ENCODE measurements at regions not wholly inside any gene's neighbourhood (a gene's known extent, or its start where the extent isn't known, plus 50 kb on each side); places are given as distances from the start of the nearest gene placed in this dataset.

GRCh38 chr2:12320027-12320734, 396.6 kb upstream of the TRIB2 start:
- TF ChIP-seq, protein P1, sequence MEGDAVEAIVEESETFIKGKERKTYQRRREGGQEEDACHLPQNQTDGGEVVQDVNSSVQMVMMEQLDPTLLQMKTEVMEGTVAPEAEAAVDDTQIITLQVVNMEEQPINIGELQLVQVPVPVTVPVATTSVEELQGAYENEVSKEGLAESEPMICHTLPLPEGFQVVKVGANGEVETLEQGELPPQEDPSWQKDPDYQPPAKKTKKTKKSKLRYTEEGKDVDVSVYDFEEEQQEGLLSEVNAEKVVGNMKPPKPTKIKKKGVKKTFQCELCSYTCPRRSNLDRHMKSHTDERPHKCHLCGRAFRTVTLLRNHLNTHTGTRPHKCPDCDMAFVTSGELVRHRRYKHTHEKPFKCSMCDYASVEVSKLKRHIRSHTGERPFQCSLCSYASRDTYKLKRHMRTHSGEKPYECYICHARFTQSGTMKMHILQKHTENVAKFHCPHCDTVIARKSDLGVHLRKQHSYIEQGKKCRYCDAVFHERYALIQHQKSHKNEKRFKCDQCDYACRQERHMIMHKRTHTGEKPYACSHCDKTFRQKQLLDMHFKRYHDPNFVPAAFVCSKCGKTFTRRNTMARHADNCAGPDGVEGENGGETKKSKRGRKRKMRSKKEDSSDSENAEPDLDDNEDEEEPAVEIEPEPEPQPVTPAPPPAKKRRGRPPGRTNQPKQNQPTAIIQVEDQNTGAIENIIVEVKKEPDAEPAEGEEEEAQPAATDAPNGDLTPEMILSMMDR (IDR thresholded peaks at IDR 0.05; ENCODE audit: unreplicated experiment): no peak
- no peak overlapping the region for H3K4me3 Mint-ChIP-seq (ENCODE audit: low read depth)
- H3K36me3 Mint-ChIP-seq (ENCODE audit: insufficient read depth): no peaks in the 10 kb centered on the region
- no peaks in the 10 kb centered on the region for H3K4me1 Mint-ChIP-seq (ENCODE audit: low read depth)
- no peaks in the 10 kb centered on the region for H3K9me3 Mint-ChIP-seq (ENCODE audit: low read depth)
- no peak overlapping the region for H3K27ac Mint-ChIP-seq
- H3K27me3 Mint-ChIP-seq: no peaks in the 10 kb centered on the region
- no peak for DNase-seq (ENCODE audit: low spot score, unreplicated experiment)

DNA sequence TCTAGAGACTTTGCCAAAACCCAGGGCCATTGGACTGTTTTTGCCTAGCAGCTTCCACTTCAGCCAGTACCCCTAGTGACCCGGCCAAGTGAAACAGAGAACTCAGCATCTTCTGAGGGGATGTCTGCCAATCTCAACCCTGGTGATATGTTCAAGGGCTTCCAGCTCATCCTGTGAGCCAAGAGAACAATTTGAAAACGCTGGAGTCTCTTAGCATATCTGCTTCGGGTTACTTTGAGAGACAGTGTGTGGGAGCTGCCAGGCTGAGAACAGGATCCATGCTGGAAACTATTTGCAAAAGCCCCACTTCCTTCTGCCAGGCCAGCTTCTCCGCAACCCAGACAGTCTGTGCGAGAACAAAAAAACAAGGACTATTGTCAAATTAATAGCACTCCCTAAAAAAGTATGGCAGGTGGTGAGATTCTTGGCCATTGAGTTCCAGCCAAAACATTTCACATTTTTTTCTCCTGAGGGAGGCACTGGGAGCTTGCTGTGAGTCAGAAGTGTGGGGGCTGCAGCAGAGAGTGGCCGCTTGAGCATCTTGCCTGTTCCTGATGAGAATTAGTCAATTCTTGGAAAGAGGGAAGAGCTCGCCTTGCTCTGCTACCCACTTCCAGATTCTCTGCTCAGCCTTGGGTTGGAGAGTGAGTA, 395.6 kb upstream of the TRIB2 start:
- H3K36me3 Mint-ChIP-seq (ENCODE audit: insufficient read depth): no peaks in the 10 kb centered on the region
- no peaks in the 10 kb centered on the region for H3K27me3 Mint-ChIP-seq
- H3K9me3 Mint-ChIP-seq (ENCODE audit: low read depth): no peaks in the 10 kb centered on the region
- TF ChIP-seq, protein P1 (IDR thresholded peaks at IDR 0.05; ENCODE audit: unreplicated experiment): no peak
- no peak for DNase-seq (ENCODE audit: low spot score, unreplicated experiment)
- no peaks in the 10 kb centered on the region for H3K4me1 Mint-ChIP-seq (ENCODE audit: low read depth)
- H3K4me3 Mint-ChIP-seq (ENCODE audit: low read depth): no peak overlapping the region
- H3K27ac Mint-ChIP-seq: no peak overlapping the region

- Mint-ChIP-seq H3K9me3 (ENCODE audit: low read depth) (no peaks in the 10 kb centered on the region), H3K27ac (no peak overlapping the region), H3K36me3 (ENCODE audit: insufficient read depth) (no peaks in the 10 kb centered on the region), H3K4me1 (ENCODE audit: low read depth) (no peaks in the 10 kb centered on the region), H3K4me3 (ENCODE audit: low read depth) (no peak overlapping the region), H3K27me3 (no peaks in the 10 kb centered on the region)
- no peak for DNase-seq (ENCODE audit: low spot score, unreplicated experiment)
- TF ChIP-seq, protein P1 (IDR thresholded peaks at IDR 0.05; ENCODE audit: unreplicated experiment): no peak
Measured at GRCh38 chr2:12321886-12322285, 394.9 kb upstream of the TRIB2 start.

DNA sequence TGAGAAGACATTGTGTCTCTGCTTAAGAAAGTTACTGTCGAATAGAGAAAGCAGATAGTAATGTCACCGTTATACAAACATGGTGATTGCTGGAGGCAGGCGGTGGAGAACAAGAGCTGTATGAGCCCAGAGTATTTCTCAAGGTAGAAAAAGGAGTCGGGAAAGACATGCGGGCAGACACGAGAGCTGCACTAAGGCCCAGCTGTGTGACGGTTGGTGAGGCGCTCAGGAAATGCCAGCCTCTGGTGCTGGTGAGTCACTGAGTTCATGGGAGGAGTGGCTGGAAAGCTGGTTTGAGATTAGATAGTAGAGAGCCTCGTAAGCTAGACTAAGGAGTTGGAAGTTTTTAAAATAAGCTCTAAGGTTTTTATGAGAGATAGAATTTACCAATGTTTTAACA, 390.9 kb upstream of the TRIB2 start:
- no peaks in the 10 kb centered on the region for H3K9me3 Mint-ChIP-seq (ENCODE audit: low read depth)
- H3K27me3 Mint-ChIP-seq: peaks cover 7% of the 10 kb centered on the region
- TF ChIP-seq, protein P1 (IDR thresholded peaks at IDR 0.05; ENCODE audit: unreplicated experiment): no peak
- H3K4me3 Mint-ChIP-seq (ENCODE audit: low read depth): no peak overlapping the region
- H3K27ac Mint-ChIP-seq: no peak overlapping the region
- no peaks in the 10 kb centered on the region for H3K36me3 Mint-ChIP-seq (ENCODE audit: insufficient read depth)
- DNase-seq (ENCODE audit: low spot score, unreplicated experiment): no peak
- no peaks in the 10 kb centered on the region for H3K4me1 Mint-ChIP-seq (ENCODE audit: low read depth)

GRCh38 chr2:12326449-12327190, 390.1 kb upstream of the TRIB2 start:
- Mint-ChIP-seq H3K4me3 (ENCODE audit: low read depth) (no peak overlapping the region), H3K36me3 (ENCODE audit: insufficient read depth) (no peaks in the 10 kb centered on the region), H3K4me1 (ENCODE audit: low read depth) (no peaks in the 10 kb centered on the region), H3K9me3 (ENCODE audit: low read depth) (peaks cover 3% of the 10 kb centered on the region), H3K27ac (no peak overlapping the region), H3K27me3 (peaks cover 7% of the 10 kb centered on the region)
- DNase-seq (ENCODE audit: low spot score, unreplicated experiment): no peak
- TF ChIP-seq, protein P1 (IDR thresholded peaks at IDR 0.05; ENCODE audit: unreplicated experiment): peak; percentile 51

All from progenitor cell of endocrine pancreas (in vitro differentiated cells).